ENCODE measurements at regions not wholly inside any gene's neighbourhood (a gene's known extent, or its start where the extent isn't known, plus 50 kb on each side); places are given as distances from the start of the nearest gene placed in this dataset.
"Not testable (repeated sequence)": the region's sequence is repeated elsewhere in the genome, so short reads cannot be mapped to it uniquely, and the experiment has no call there.

- H3K4me3 ChIP-seq (ENCODE audit: low read depth, low read length) = no peak overlapping the region
Measured at GRCh38 chr1:164369698-164370365, 189.2 kb upstream of the PBX1 start.

DNA sequence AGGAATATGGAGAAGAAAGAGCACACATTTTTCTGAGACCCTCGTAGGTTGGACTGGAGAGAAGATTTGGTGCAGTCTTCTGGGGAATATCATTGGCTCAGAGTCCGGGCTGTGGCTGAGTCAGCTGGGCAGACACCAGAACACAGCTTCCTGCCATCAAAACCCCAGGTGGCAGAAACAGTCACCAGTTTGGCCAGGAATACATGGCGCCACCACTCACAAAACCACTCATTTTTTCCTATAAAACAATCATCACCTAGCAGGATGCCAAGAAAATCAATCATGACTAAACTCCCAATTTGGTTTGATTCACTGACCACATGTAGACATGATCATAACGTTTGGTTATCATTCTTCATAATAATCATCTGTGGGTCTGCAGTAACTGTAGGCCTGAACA lies 178.1 kb upstream of the PBX1 start:
- no peak overlapping the region for H3K4me3 ChIP-seq (ENCODE audit: low read depth, low read length)

DNA sequence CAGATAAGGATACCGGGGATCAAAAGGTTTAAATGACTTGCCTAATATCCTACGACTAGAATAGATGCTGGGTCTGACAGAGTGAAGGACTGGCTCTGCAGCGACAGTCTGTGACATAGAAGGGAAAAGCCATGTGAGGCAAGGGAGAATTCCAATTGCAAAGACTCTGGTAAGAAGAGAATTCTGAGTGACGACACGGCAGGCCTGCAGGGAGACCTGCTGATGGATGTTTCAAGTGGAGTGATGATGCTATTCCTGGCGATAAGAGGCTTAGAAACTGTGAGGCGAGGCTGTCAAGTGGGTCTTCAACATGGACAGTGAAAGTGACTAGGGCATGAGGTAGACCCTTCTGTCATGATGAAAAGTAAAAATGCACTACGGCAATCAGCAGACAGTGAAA lies 176.6 kb upstream of the PBX1 start:
- H3K4me3 ChIP-seq (ENCODE audit: low read depth, low read length) = no peak overlapping the region

- H3K4me3 ChIP-seq (ENCODE audit: low read depth, low read length) = no peak overlapping the region
Measured at GRCh38 chr1:164384262-164384661, 174.7 kb upstream of the PBX1 start.

DNA sequence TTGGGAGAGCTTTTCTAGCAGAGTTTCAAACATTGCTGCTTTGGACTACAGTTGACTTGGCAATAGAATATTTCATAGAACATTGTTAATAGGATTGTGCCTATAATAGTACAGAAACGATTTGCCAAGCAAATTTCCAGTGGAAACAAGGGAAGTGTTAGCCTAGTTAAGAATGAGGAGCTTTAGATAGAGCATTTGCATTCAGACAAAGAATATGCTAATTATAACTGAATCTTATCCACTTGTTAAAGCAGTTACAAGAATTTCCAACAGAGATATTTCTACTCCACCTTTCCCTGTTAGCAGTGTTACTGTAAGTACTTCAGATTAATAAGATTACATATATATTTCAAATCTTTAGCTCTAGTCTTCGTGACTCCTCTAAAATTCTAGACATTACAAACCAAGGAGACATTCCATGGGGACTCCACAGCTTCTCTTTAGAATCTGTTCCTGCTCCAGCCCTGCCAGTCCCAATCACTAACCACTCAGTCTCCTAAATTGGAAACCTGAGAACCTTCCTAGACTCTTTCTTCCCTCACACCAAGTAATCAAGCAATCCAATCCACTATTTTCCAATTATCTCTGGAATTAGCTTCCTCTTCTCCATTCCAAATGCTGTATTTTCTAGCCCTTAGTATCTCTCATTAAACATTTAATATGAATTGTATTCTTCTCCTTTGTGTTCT lies 141.8 kb upstream of the PBX1 start:
- H3K4me3 ChIP-seq (ENCODE audit: low read depth, low read length) = no peak overlapping the region

DNA sequence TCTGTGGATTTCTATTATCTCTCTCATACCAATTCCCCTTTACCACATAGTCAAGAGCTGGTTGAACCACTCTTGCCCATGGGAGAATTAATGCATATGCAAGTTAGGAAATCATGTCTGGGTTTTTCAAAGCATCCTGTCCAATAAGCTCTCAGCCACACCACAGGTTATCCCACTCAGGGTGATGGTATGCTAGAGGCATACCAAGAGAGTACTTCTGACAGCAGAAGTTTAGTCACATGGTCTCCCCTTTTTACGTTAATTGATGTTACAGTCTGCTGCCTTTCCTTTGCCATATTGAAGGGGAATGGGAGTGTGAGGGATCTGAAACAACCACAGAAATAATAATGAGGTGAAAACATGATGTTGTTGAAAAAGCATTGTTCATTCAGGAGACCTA lies 135.8 kb upstream of the PBX1 start:
- no peak overlapping the region for H3K4me3 ChIP-seq (ENCODE audit: low read depth, low read length)

DNA sequence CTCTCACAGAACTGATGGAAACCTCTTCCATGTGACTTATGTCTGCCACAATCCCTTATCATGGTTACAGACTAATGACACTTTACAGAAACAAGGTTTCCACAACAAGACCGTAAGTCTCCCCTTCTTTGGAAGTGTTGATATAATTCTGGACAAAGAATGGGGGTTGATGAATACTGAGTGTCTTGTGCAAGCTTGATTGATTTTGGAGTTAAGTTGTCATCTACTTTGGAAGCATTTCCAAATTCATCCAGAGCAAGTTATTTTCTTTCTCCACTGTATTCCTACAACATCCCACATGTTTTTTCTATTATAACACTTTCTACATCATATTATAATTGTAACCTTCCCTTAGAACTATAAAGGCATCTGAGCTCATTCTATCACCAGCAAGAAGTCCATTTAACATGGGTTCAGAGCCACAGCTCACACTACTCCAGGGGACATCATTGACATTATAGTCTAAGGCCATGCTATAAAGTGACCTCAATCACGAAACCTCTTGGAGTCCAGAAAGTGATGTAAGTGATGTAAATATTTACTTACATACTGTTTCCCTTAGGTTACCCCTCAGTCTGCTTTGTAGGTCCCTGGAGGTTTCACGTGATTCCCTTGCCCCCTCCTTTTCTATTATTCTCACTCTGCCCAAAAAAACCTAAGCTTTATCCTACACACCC lies 125.7 kb upstream of the PBX1 start:
- H3K4me3 ChIP-seq (ENCODE audit: low read depth, low read length) = no peak overlapping the region

GRCh38 chr1:164433818-164434170 lies 125.2 kb upstream of the PBX1 start:
- H3K4me3 ChIP-seq (ENCODE audit: low read depth, low read length) = no peak overlapping the region

GRCh38 chr1:164440232-164440631 lies 118.8 kb upstream of the PBX1 start:
- no peak overlapping the region for H3K4me3 ChIP-seq (ENCODE audit: low read depth, low read length)

DNA sequence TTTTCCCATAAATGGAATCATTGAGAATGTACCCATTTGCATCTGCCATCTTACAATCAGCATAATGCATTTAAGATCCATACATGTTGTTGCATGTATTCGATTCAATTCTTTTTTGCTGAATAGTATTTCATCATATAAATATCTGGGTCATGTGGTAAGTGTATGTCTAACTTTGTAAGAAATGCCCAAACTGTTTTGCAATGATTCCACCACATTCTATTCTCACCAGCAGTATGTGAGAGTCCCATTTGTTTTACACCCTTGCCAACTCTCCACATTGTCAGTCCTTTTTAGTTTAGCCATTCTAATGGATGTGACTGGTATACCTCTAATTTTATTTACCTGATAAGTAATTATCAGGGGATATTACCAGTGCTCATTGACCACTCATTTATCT lies 115.8 kb upstream of the PBX1 start:
- no peak overlapping the region for H3K4me3 ChIP-seq (ENCODE audit: low read depth, low read length)

- no peak overlapping the region for H3K4me3 ChIP-seq (ENCODE audit: low read depth, low read length)
Measured at GRCh38 chr1:164443836-164444235, 115.1 kb upstream of the PBX1 start.

GRCh38 chr1:164446020-164446419 lies 113.0 kb upstream of the PBX1 start:
- no peak overlapping the region for H3K4me3 ChIP-seq (ENCODE audit: low read depth, low read length)

DNA sequence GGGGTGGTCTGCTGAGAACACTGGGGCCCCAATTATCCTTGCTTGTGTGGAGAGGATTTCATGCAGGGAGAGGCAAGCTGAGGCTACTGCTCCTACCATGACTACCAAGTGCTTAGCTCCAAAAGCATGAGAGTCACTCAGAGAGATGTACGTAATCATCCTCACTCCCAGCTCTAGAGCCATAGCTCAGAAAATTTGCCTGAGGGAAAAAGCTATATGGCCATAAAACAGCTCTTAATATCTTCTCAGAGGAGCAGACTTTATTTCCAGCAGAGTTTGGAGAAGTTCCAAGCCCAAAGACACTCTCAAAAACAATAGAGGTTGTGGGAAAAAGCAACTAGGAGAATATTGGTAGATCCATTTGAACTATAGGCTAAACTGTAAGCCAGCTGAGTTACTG lies 106.4 kb upstream of the PBX1 start:
- no peak overlapping the region for H3K4me3 ChIP-seq (ENCODE audit: low read depth, low read length)

DNA sequence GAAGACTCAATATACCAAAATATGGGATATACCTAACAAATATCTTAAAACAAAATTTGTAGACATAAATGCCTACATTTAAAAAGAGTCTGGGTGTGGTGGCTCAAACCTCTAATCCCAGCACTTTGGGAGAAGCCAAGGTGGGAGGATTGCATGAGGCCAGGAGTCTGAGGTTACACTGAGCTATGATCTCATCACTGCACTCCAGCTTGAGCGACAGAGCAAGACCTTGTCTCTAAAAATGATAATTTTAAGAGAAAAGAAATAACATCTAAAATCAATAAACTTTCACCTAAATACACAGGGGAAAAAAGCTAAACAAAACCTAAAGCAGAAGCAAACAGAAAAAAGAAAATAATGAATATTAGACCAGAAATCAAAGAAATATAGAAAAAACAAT lies 102.7 kb upstream of the PBX1 start:
- H3K4me3 ChIP-seq (ENCODE audit: low read depth, low read length) = no peak overlapping the region

- H3K4me3 ChIP-seq (ENCODE audit: low read depth, low read length) = not testable (repeated sequence)
Measured at GRCh38 chr1:164459176-164459575, 99.8 kb upstream of the PBX1 start.

DNA sequence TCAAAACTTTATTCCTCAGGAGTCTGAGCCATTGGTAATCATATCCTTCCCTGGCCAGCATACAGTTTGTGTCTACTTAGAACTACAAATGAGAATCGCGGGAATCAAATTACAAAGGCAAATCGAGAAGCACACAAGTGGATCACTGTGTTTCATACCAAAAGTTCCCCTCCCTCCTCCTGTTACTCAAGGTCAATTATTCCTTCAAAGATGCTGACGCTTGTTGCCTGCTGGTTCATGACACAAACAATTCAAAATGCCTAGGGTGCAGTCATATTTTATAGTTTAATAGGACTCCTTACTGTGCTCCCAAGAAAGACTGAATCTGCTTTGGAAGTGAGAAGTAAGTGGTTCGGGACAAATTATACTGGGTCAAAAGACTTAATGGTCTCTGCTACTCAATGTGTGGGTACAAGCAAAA lies 93.0 kb upstream of the PBX1 start:
- H3K4me3 ChIP-seq (ENCODE audit: low read depth, low read length) = no peak overlapping the region

GRCh38 chr1:164466429-164466828 lies 92.6 kb upstream of the PBX1 start:
- no peak overlapping the region for H3K4me3 ChIP-seq (ENCODE audit: low read depth, low read length)

DNA sequence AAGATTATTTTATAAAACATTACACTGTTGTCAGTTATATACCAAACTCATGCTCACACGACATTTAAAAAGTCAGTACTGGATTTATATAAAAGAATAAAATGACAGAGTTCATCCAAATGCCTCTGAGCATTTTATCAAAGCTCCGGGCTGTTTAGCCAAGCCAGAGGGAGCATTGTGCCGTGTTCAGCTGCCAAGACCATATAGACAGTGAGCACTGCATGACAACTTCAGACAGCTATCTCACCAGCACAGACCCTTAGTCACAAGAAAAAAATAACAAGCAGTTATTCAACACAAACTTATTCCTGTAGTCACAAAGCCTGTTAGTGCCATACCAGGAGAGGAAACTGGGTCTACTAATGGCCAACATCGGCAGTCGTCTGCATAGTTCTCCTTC lies 88.0 kb upstream of the PBX1 start:
- H3K4me3 ChIP-seq (ENCODE audit: low read depth, low read length) = no peak overlapping the region

DNA sequence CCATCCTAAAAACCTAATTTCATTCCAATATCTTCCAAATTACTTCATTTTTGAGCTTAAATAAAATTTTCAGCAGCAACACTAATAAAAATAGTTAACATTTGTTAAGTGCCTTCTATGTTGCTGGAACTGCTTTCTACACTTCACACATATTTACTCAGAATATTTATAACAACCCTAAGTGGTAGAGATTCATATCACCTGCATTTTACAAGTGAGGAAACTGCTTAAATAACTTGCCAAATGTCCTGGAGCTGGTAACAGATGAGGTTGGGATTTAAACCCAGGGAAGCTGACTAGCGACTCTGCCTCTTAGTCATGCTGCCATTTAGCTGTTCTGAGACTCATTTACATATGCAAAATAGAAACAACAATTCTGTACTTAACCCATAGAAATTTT lies 86.1 kb upstream of the PBX1 start:
- no peak overlapping the region for H3K4me3 ChIP-seq (ENCODE audit: low read depth, low read length)

GRCh38 chr1:164473544-164473943 lies 85.4 kb upstream of the PBX1 start:
- no peak overlapping the region for H3K4me3 ChIP-seq (ENCODE audit: low read depth, low read length)

DNA sequence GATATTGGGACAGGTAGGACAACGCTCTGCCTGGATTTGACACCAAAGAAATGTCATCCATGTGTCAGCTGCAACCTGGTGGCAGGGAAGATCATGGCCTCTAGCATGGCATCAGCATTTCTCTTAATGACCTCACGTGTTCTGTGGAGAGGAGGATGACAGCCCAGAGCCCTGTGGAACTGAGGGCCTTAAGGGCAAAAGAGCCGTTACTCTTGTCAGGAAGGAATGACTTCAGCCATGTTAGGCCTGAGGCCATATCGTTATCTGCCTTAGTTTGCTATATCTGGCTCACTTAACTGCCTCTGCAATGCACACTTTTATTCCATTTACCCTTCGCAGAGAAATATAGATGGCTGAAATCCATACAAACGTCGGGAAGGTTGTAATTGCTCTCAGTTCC lies 83.2 kb upstream of the PBX1 start:
- no peak overlapping the region for H3K4me3 ChIP-seq (ENCODE audit: low read depth, low read length)

DNA sequence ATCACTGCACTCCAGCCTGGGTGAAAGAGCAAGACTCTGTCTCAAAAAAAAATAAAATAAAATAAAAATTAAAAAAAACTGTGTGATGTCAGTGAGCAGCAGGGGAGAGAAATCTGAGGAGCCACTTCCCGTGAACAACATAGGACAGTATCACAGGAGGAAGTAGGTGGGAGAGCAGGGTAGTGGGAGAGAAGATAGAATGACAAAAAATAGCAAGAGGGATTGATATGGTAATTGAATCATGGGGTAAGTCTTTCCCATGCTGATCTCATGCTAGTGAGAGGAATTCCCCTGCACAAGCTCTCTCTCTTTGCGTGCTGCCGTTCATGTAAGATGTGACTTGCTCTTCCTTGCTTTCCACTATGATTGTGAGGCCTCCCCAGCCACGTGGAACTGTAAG lies 81.6 kb upstream of the PBX1 start:
- no peak overlapping the region for H3K4me3 ChIP-seq (ENCODE audit: low read depth, low read length)

Data from iPS-11a (cell line).